ENCODE measurements at regions not wholly inside any gene's neighbourhood (a gene's known extent, or its start where the extent isn't known, plus 50 kb on each side); places are given as distances from the start of the nearest gene placed in this dataset.
"Not testable (repeated sequence)": the region's sequence is repeated elsewhere in the genome, so short reads cannot be mapped to it uniquely, and the experiment has no call there.

DNA sequence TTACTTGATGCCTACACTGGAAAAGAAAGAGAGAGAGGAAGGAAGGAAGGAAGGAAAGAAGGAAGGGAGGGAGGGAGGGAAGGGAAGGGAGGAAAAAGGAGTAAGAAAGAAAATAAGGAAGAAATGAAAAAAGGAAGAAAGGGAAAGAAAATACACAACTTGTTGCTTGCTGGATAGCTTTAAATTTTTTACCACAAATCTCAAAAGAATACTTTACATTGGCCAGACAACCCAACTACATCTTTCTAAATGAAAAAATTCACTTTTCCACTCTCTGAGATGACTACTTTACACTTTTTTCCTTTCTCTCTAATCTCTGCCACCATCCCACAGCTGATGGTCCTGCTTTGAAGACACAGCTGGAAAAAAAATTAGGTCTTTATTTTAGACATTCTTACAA, 228.9 kb upstream of the FAM78B start:
- DNase-seq, result no peak

GRCh38 chr1:166409253-166410082, 242.7 kb upstream of the FAM78B start:
- DNase-seq, result not testable (repeated sequence)

DNA sequence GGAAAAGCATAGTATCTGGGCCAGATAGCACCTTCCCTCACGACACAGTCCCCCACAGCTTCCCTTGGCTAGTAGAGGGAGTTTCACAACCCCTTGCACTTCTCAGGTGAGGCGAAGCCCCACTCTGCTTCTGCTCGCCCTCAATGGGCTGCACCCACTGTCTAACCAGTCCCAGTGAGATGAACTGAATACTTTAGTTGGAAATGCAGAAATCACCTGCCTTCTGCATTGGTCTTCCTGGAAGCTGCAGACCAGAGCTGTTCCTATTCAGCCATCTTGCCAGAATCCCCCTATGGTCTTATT, 243.2 kb upstream of the FAM78B start:
- no peak for DNase-seq

DNA sequence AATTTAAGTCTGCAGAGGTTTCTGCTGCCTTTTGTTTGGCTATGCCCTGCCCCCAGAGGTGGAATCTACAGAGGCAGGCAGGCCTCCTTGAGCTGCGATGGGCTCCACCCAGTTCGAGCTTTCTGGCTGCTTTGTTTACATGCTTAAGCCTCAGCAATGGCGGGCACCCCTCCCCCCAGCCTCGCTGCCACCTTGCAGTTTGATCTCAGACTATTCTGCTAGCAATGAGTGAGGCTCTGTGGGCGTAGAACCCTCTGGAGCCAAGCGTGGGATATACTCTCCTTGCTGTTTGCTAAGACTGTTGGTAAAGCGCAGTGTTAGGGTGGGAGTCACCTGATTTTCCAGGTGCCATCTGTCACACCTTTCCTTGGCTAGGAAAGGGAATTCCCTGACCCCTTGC, 250.0 kb upstream of the FAM78B start:
- DNase-seq, result not testable (repeated sequence)

DNA sequence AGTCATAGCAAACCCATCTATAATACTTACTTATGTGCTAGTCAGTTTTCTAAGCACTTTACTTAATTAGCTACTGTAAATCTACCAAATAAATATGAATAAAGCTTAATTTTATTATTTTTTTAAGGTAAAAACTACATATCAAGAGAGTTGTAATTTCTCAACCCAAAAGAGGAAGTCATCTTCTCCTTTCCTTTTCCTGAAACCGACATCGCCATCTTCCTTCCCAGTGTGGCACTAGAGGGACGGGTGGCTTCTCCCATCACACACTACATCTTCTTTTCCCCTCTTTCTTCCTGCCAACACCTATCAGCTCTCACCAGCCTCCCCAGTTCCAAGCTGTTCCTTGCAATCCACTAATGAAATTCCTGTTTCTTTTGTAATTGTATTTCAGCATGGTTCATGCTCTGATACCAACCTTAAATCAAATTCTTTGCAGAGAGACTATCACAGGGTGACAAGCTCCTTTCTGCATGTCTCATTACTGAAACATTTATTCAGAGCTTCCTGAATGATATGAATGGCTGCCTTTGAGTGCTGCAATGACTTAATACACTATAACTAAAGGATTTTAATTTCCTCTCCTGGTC, 251.6 kb upstream of the FAM78B start:
- DNase-seq, result no peak

DNA sequence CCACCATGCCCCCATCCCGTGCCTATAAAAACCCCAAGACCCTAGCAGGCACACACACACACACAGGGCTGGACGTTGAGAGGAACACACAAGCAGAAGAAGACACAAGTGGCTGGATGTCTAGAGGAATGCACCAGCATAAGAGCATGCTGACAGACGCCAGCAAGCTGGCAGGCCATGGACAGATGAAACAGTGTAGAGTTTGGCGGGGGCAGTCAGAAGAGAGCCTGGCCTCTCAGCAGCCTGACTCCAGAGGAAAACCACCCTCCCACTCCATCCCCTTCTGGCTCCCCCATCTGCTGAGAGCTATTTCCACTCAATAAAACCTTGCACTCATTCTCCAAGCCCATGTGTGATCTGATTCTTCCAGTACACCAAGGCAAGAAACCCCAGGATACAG, 255.8 kb upstream of the FAM78B start:
- not testable (repeated sequence) for DNase-seq

DNA sequence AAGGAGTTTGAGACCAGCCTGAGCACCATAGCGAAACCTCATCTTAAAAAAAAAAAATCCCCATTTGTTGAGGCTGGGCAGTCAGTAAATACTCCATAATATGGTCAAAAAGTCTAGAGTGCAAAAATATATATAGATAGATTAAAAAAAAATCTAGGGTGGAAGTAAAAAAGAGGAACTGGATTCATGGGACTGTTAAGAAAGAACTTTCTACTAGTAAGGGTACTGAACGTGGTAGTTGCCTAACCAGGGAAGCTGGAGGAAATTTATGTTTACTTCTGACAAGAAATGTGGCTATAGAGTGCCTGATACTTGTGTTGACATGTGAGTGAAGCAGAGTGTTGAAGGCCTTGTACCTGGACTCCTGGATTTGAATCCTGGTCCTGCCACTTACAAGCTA, 265.9 kb upstream of the FAM78B start:
- DNase-seq, result no peak

DNA sequence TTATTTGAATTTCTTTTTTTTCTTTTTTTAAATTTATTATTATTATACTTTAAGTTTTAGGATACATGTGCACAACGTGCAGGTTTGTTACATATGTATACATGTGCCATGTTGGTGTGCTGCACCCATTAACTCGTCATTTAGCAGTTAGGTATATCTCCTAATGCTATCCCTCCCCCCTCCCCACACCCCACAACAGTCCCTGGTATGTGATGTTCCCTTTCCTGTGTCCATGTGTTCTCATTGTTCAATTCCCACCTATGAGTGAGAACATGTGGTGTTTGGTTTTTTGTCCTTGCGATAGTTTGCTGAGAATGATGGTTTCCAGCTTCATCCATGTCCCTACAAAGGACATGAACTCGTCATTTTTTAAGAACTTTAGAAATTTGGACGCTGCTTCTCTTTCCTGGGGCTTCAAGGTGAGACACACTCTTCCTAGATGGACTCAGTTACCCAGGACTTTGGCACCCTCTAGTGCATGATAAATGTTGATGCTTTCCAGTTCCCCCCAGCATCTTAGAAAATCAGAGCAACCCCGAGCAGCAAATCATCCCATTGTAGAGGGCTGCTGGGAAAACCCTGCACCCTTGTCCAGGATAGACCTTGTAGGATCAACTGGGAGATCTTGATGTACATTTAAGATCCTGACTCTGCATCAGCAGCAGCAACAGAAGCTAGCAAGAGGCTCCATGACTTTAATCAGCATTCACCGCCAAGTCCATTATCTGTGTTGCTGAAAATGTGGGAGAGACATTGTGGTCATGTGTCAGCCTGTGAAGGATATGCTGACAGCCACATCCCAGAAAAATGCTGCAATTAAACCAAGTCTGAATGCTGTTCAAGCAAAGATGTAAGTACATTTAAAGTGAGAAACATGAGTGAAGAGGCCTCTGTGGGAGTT, 266.9 kb upstream of the FAM78B start:
- peak; percentile 66 for DNase-seq

GRCh38 chr1:166457700-166458099, 290.9 kb upstream of the FAM78B start:
- no peak for DNase-seq

DNA sequence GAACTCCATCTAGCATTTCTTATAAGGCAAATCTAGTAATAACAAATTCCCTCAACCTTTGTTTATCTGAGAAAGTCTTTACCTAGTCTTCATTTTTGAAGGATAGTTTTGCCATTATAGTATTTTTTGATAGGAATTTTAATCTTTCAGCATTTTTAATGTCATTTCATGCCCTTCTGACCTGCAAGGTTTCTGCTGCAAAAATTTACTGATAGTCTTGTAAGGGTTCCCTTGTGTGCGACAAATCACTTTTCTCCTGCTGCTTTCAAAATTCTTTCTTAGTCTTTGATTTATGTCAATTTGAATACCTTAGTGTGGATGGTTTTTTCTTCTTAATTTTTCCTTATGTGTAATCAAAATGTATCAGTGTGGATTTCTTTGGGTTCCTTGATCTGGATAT, 297.5 kb upstream of the FAM78B start:
- DNase-seq, result no peak

DNA sequence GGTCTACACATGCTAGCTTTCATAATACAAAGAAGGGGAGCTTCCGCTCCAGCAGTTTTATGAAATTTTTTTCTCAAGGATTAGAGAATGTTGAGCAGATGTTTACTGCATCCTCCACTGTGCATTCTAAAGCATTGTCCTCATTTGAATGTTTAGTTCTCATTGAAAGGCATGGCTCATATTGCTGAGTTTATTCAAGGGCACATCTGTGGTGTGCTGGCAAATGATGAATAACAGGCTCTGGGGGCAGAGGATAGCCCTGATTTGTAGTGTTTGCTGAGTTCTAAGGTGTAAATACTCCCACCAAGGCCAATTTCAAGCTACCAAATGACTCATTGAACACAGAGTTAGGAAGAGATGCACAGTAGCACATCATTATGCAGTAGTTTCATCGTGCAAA, 303.2 kb upstream of the FAM78B start:
- DNase-seq, result no peak

- DNase-seq, result no peak
Observed at GRCh38 chr1:166470441-166470840, 303.6 kb upstream of the FAM78B start.

GRCh38 chr1:166471359-166471758, 304.6 kb upstream of the FAM78B start:
- no peak for DNase-seq

- peak; percentile 48 for DNase-seq
Observed at GRCh38 chr1:166479052-166479631, 312.3 kb upstream of the FAM78B start.

DNA sequence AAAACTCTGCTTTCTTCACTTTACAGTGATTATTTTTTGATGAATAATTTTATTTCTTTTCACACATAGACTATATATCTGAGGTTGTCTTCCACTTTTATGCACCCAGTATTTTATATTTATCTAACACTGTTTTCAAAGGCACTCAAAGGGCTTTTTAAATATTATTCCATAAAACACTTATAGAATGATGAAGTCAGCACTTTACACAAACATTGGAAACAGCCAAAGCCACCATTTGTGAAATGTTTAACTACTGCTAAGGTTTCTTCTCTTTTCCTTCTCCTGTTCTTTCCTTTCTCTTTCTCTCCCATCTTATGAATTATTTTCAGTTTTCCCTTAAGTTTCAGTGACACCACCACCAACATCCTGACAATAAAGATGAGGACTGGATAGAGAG, 317.7 kb upstream of the FAM78B start:
- no peak for DNase-seq

DNA sequence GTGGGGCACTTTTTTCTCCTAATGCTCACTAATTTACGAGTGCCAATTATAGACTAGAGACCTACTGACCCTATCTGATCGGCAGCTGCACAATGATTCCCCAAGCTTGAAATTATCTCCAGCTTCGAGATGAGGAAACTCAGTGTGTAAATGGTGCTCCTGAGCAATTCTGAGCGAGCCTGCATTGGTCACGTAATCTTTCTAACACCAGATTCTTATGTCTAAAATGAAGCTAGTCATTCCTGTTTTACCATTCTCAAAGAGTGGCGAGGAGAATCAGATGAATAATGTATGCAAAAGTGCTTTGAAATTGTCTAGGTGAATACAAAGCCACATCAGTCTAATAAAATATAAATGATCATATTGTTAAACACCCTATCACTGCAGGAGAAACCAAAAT, 318.1 kb upstream of the FAM78B start:
- DNase-seq, result no peak

- DNase-seq, result no peak
Observed at GRCh38 chr1:166485620-166486019, 318.8 kb upstream of the FAM78B start.

DNA sequence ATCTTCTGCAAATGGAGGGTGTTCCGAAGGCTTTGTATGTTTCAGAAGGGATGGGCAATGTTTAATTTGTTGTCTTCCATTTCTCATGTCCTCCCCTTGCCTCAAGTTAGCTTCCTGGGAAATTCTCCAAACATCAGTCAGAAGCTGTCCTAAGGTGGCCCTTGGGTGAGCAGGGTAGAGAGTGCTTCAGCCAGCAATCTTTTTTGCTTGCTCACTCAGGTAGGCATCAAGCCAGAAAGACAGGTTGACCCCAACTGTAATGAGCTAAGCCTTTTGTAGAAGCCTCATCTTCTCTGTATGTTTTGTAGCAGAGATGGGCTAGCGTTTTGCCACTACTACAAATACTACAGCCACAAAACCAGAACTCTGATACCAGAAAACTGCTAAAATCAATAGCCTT, 321.5 kb upstream of the FAM78B start:
- no peak for DNase-seq

DNA sequence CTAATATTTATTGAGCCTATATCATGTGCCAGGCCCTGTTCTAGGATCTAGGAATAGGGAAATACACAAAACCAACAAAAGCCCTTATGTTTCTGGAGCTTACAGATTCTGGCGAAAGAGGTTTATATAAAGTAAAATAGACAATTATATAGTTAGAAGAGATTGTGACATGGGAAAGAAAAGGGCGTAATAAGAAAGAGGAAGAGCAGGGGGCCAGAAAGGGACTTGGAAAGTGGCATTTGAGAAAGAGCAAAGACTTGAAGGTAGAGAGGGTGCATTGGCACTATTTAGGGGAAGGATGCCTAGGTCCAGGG, 322.5 kb upstream of the FAM78B start:
- DNase-seq, result no peak

- peak; percentile 57 for DNase-seq
Observed at GRCh38 chr1:166489670-166490436, 323.1 kb upstream of the FAM78B start.

GRCh38 chr1:166490437-166490991, 323.7 kb upstream of the FAM78B start:
- no peak for DNase-seq

GRCh38 chr1:166493765-166494164, 327.0 kb upstream of the FAM78B start:
- not testable (repeated sequence) for DNase-seq

- DNase-seq, result no peak
Observed at GRCh38 chr1:166507347-166507746, 331.9 kb upstream of the POGK start.

Measured in NCI-H1105 treated with DMSO at 0.1 percent for 48 hours (cell line).